ENCODE measurements at regions not wholly inside any gene's neighbourhood (a gene's known extent, or its start where the extent isn't known, plus 50 kb on each side); places are given as distances from the start of the nearest gene placed in this dataset.

DNA sequence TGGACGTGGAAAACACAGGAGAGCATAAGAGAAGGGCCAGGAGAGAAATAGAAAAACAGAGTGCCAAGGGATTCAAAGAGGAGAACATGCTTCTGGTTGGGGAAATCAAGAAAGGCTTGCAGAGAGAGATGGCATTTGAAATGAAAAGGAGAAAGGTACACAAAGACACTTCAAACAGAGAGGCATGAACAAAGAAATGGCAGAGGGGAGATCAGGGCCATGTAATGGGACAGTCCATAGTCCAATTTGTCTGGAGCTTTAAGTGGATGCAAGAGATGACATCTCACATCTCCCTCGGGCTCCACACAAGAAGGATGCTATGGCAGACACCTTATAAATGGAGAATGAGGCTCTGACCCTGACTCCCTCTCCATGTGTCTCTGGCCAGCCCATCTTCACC, 331.1 kb downstream of the MLLT3 start:
- Histone ChIP-seq H3K27me3 (replicated peaks; ENCODE audit: insufficient read depth) (no peaks in the 10 kb centered on the region), H3K4me1 (ENCODE audit: control insufficient read depth in 1 of 2, low read depth in 2 of 2) (no peaks in the 10 kb centered on the region), H3K9me3 (no peaks in the 10 kb centered on the region), H3K4me3 (no peak overlapping the region), H3K36me3 (no peaks in the 10 kb centered on the region), H3K27ac (no peak overlapping the region)
- DNase-seq (ENCODE audit: low spot score) (no peak), ATAC-seq (ENCODE audit: insufficient number of reproducible peaks, low FRiP score, low read depth) (no peak)
- TF ChIP-seq, protein P1, sequence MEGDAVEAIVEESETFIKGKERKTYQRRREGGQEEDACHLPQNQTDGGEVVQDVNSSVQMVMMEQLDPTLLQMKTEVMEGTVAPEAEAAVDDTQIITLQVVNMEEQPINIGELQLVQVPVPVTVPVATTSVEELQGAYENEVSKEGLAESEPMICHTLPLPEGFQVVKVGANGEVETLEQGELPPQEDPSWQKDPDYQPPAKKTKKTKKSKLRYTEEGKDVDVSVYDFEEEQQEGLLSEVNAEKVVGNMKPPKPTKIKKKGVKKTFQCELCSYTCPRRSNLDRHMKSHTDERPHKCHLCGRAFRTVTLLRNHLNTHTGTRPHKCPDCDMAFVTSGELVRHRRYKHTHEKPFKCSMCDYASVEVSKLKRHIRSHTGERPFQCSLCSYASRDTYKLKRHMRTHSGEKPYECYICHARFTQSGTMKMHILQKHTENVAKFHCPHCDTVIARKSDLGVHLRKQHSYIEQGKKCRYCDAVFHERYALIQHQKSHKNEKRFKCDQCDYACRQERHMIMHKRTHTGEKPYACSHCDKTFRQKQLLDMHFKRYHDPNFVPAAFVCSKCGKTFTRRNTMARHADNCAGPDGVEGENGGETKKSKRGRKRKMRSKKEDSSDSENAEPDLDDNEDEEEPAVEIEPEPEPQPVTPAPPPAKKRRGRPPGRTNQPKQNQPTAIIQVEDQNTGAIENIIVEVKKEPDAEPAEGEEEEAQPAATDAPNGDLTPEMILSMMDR (IDR thresholded peaks at IDR 0.05) = no peak

DNA sequence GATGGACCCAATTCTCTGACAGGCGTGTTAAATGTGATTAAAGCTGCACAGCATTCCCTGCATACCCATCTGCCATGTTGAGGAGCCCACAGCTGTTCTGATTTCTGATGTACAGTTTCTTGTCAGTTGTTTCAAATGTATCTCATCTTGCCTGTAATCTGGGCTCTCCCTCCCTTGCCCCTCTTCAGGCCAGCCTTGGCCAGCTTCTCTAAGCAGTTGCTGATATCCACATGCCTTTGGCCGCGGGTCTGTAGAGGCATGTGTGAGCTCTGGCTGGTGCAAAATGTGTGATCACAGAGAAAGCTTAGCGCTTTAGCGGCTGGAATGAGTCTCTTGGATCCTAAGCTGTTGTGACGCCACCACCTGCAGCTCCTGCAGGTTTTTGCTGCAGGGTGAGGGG, 332.0 kb downstream of the MLLT3 start:
- no peaks in the 10 kb centered on the region for H3K9me3 ChIP-seq
- ATAC-seq (ENCODE audit: insufficient number of reproducible peaks, low FRiP score, low read depth) (no peak), DNase-seq (ENCODE audit: low spot score) (no peak)
- TF ChIP-seq, protein P1 (IDR thresholded peaks at IDR 0.05) = no peak
- no peaks in the 10 kb centered on the region for H3K4me1 ChIP-seq (ENCODE audit: control insufficient read depth in 1 of 2, low read depth in 2 of 2)
- H3K27me3 ChIP-seq (replicated peaks; ENCODE audit: insufficient read depth) = no peaks in the 10 kb centered on the region
- no peaks in the 10 kb centered on the region for H3K36me3 ChIP-seq
- no peak overlapping the region for H3K27ac ChIP-seq
- no peak overlapping the region for H3K4me3 ChIP-seq

DNA sequence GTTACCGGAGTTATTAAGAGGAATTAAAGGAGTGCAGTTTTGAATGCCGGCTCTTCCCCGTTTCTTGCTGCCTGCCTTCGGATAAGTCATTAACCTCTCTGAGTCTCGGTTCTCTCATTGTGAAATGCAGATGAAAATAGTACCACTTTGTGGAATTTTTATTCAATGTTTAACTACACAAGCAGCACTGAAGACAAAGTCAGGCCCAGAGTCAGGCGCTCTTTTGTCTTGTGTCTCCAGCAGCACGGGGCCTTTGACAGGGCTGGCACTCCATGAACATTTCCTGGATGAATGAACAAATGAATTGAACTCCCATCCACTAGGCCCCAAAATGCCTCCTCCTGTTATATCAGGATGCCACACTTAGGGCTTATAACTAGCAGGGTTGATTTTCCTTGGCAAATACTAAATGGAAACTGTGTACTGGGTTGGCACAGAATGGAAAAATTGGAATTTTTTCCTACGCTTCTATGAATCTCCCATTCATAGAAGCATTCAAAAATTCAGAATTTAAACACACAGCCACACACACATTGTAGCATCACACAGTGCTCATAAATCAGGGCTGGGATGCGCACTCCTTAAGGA, 332.8 kb downstream of the MLLT3 start:
- H3K9me3 ChIP-seq = no peaks in the 10 kb centered on the region
- TF ChIP-seq, protein P1 (IDR thresholded peaks at IDR 0.05) = no peak
- H3K27ac ChIP-seq = no peak overlapping the region
- no peaks in the 10 kb centered on the region for H3K27me3 ChIP-seq (replicated peaks; ENCODE audit: insufficient read depth)
- H3K36me3 ChIP-seq = no peaks in the 10 kb centered on the region
- H3K4me3 ChIP-seq = no peak overlapping the region
- no peak for DNase-seq (ENCODE audit: low spot score)
- H3K4me1 ChIP-seq (ENCODE audit: control insufficient read depth in 1 of 2, low read depth in 2 of 2) = no peaks in the 10 kb centered on the region
- no peak for ATAC-seq (ENCODE audit: insufficient number of reproducible peaks, low FRiP score, low read depth)

DNA sequence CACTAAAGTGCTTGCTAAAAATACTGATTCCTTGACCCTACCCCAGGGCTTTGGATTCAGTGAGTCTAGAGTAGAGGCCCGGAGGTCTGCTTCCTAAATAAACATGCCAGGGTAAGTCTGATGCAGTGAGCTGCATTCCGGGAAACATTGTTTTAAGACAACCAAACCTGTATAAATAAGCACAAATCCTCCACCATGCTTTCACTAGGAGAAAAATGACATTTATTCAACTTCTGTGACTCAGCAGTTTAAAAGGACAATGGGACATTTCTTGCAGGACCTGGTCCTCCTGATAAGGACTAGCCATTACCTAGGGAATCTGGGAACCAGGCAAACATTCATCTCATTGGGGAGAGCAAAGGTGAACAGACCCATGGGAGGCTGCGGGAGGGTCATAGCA, 335.3 kb downstream of the MLLT3 start:
- DNase-seq (ENCODE audit: low spot score) = no peak
- H3K27ac ChIP-seq = no peak overlapping the region
- TF ChIP-seq, protein P1 (IDR thresholded peaks at IDR 0.05) = no peak
- no peaks in the 10 kb centered on the region for H3K27me3 ChIP-seq (replicated peaks; ENCODE audit: insufficient read depth)
- no peak overlapping the region for H3K4me3 ChIP-seq
- H3K36me3 ChIP-seq = no peaks in the 10 kb centered on the region
- no peak for ATAC-seq (ENCODE audit: insufficient number of reproducible peaks, low FRiP score, low read depth)
- H3K9me3 ChIP-seq = no peaks in the 10 kb centered on the region
- no peaks in the 10 kb centered on the region for H3K4me1 ChIP-seq (ENCODE audit: control insufficient read depth in 1 of 2, low read depth in 2 of 2)

DNA sequence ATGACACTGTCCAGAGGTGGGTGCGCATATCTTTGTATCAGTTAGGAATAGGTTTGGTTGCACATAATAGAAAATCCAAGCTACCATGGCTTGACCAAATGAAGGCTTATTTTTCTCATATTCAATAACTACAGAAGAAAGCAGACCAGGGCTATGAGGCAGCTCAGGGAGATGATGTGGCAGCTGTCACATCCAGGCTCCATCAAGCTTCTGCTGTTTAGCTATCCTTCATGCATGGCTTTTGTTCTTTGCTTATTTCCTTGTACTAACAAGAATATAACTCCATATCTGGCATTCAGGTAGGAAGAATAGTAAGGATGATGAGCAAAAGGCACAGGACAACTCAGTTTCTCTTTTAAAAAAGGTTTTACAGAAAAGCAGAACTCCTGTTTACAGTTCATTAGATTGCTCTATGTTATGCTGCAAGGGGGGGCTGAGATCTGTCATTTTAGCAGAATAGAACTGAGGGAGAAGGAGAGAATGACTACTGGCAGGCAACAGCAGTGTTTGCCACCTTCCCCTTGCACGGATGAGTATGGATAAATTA, 336.1 kb downstream of the MLLT3 start:
- no peaks in the 10 kb centered on the region for H3K9me3 ChIP-seq
- no peaks in the 10 kb centered on the region for H3K4me1 ChIP-seq (ENCODE audit: control insufficient read depth in 1 of 2, low read depth in 2 of 2)
- H3K27me3 ChIP-seq (replicated peaks; ENCODE audit: insufficient read depth) = no peaks in the 10 kb centered on the region
- ATAC-seq (ENCODE audit: insufficient number of reproducible peaks, low FRiP score, low read depth) = no peak
- no peak overlapping the region for H3K4me3 ChIP-seq
- TF ChIP-seq, protein P1 (IDR thresholded peaks at IDR 0.05) = no peak
- no peaks in the 10 kb centered on the region for H3K36me3 ChIP-seq
- no peak for DNase-seq (ENCODE audit: low spot score)
- H3K27ac ChIP-seq = no peak overlapping the region
